ENCODE measurements at regions not wholly inside any gene's neighbourhood (a gene's known extent, or its start where the extent isn't known, plus 50 kb on each side); places are given as distances from the start of the nearest gene placed in this dataset.

- TF ChIP-seq, protein P1, sequence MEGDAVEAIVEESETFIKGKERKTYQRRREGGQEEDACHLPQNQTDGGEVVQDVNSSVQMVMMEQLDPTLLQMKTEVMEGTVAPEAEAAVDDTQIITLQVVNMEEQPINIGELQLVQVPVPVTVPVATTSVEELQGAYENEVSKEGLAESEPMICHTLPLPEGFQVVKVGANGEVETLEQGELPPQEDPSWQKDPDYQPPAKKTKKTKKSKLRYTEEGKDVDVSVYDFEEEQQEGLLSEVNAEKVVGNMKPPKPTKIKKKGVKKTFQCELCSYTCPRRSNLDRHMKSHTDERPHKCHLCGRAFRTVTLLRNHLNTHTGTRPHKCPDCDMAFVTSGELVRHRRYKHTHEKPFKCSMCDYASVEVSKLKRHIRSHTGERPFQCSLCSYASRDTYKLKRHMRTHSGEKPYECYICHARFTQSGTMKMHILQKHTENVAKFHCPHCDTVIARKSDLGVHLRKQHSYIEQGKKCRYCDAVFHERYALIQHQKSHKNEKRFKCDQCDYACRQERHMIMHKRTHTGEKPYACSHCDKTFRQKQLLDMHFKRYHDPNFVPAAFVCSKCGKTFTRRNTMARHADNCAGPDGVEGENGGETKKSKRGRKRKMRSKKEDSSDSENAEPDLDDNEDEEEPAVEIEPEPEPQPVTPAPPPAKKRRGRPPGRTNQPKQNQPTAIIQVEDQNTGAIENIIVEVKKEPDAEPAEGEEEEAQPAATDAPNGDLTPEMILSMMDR (IDR thresholded peaks at IDR 0.05; ENCODE audit: low read length), result no peak
- TF ChIP-seq EZH2 (IDR thresholded peaks at IDR 0.05; ENCODE audit: borderline replicate concordance, low read length), result no peak
Observed at GRCh38 chr7:110461621-110462020, 629.3 kb upstream of the LRRN3 start.
